Subcutaneous abdominal adipose tissue (tissue), 5 donors: ENCODE measurements at regions not wholly inside any gene's neighbourhood (a gene's known extent, or its start where the extent isn't known, plus 50 kb on each side); places are given as distances from the start of the nearest gene placed in this dataset.
A peak's percentile ranks its signal among the peaks of the same experiment; 100 is the strongest.
"Not testable (repeated sequence)": the region's sequence is repeated elsewhere in the genome, so short reads cannot be mapped to it uniquely, and the experiment has no call there.

Source experiments
- H3K27ac ChIP-seq: one replicate; pipeline ENCODE4 v1.7.0; 2013; ENCODE audit warnings: low read depth, mild to moderate bottlenecking, inconsistent platforms, low read length, moderate library complexity
- H3K27me3 ChIP-seq, 5 donors: one replicate each; pipeline ENCODE4 v1.7.0; 2013; ENCODE audit warnings: low read length in 5 of 5, inconsistent platforms in 1 of 5; ENCODE audit not compliant: control insufficient read depth in 5 of 5, insufficient read depth in 4 of 5
- H3K36me3 ChIP-seq, 5 donors: one replicate each; pipeline ENCODE4 v1.7.0; 2013; ENCODE audit warnings: low read length in 5 of 5; ENCODE audit not compliant: control insufficient read depth in 5 of 5, insufficient read depth in 5 of 5
- H3K4me1 ChIP-seq, 5 donors: one replicate each; pipeline ENCODE4 v1.7.0; 2013; ENCODE audit warnings: low read length in 5 of 5, mild to moderate bottlenecking in 3 of 5, moderate library complexity in 1 of 5; ENCODE audit not compliant: control insufficient read depth in 5 of 5, insufficient read depth in 5 of 5
- H3K4me3 ChIP-seq, 5 donors: one replicate each; pipeline ENCODE4 v1.7.0; 2013; ENCODE audit warnings: low read length in 5 of 5, low read depth in 1 of 5
- H3K9ac ChIP-seq, 5 donors: one replicate each; pipeline ENCODE4 v1.7.0; 2013; ENCODE audit warnings: low read length in 5 of 5, mild to moderate bottlenecking in 4 of 5, moderate library complexity in 3 of 5
- H3K9me3 ChIP-seq, 5 donors: one replicate each; pipeline ENCODE4 v1.7.0; 2013; ENCODE audit warnings: low read length in 5 of 5; ENCODE audit not compliant: control insufficient read depth in 5 of 5
- donor health status: healthy.
- donor health status: healthy.
- donor health status: healthy.
- donor health status: healthy.
- donor health status: healthy.

GRCh38 chr2:6183226-6183625 lies 491.0 kb downstream of the SOX11 start:
- H3K4me3 ChIP-seq, result no peak overlapping the region
- H3K9me3 ChIP-seq, result peaks cover 0 to 8% (median 0%) of the 10 kb centered on the region in 5 donors
- no peaks in the 10 kb centered on the region for H3K27me3 ChIP-seq
- H3K36me3 ChIP-seq, result no peaks in the 10 kb centered on the region
- H3K4me1 ChIP-seq, result peaks cover 0 to 12% (median 0%) of the 10 kb centered on the region in 5 donors
- no peak overlapping the region for H3K9ac ChIP-seq
- no peak overlapping the region for H3K27ac ChIP-seq

DNA sequence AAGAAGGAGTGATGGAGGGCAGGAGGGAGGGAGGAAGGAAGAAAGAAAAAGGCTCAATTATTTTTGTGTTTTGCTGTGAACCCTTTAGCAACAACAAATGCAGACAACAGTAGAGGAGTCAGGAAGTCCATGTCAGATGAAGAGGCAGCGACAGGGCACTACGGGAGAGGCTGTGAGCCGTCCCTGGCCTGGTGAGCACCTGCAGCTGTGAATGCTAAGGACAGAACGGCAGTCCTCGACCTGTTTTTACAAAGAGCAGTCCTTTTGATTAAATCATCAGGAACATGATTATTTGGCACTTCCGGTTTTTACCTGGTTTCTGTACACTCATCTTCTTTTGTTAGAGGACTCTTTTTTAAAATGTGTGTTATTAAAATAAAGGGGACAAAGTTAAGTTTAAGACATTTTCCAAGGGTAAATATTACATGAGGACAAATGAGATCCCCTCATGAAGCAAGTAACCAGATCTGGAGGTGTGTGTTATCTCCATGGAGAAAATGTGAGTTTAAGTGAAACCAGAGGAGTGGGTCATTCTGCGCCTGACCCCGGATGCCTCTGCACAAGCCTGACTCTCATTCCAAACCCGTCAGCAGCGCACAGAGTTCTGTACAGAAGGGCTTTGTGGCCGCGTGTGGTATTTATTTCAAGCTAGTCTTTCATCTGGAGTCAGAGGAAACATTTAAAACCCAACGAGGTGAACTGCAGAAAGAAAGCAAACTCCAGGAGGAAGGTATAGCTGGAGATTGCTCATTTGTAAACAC lies 492.5 kb downstream of the SOX11 start:
- peaks cover 0 to 8% (median 0%) of the 10 kb centered on the region in 5 donors for H3K9me3 ChIP-seq
- no peak overlapping the region for H3K9ac ChIP-seq
- no peak overlapping the region for H3K4me3 ChIP-seq
- H3K4me1 ChIP-seq, result peaks cover 0 to 12% (median 0%) of the 10 kb centered on the region in 5 donors
- H3K27ac ChIP-seq, result no peak overlapping the region
- H3K36me3 ChIP-seq, result no peaks in the 10 kb centered on the region
- no peaks in the 10 kb centered on the region for H3K27me3 ChIP-seq

DNA sequence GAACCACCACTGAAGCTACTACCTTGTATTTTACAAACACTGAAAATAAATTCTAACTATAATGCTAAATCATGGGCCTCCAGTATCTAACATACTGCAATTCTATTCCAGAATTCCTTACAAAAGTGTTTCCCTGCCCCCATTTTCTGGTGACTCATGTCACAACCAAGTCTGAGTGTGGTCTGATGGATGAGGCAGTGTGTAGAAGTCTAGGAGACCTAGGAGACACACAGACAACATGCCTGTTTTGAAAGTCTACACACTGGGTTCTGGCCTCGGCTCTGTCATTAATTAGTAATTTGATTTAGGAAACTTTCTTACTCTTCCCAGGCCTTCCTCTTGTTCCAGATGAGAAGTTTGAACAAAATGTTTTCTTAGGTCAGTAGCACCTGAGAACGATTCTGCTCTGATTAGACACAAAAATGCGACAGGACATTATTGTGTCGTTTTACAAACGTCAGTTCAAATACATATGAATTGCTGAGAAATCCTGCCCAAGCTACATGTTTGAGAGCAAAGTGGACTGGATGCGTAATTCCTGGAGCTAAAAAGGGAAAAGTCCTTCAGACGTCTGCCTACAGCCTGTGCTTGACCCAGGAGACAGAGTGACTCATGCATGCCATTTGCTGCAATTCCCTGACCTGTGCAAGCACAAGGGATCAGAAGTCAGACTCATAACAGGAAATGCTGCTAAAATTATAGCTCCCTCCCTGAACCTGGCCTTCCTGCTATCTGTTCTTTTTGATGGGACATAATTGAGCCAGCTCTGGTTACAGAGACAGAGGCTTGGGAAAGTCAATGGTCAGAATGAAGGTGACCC lies 494.4 kb downstream of the SOX11 start:
- no peak overlapping the region for H3K9ac ChIP-seq
- H3K4me3 ChIP-seq, result no peak overlapping the region
- H3K9me3 ChIP-seq, result peaks cover 0 to 8% (median 0%) of the 10 kb centered on the region in 5 donors
- H3K4me1 ChIP-seq, result peaks cover 0 to 12% (median 0%) of the 10 kb centered on the region in 5 donors
- H3K27ac ChIP-seq, result peak overlapping the region; percentile 51
- H3K27me3 ChIP-seq, result no peaks in the 10 kb centered on the region
- H3K36me3 ChIP-seq, result no peaks in the 10 kb centered on the region

DNA sequence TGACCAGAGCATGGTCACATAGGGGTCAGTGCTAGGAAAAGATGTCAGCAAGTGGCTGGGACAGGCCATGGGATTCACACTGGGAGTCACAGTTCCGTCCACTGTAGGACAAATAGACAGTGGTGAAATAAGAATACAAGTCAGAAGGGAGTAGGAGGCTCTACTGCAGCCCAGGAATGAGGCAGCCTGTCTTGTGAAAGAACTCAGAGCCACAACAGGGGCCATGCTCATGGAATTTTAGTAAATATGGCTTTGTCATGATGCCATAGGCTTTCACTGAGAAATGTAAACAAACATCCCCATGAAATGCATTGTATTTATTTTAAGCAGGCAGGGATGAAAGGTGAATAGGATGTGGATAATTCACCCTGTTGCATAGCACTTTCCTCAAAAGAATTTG lies 504.3 kb downstream of the SOX11 start:
- Histone ChIP-seq H3K27ac (no peak overlapping the region), H3K36me3 (no peaks in the 10 kb centered on the region), H3K27me3 (no peaks in the 10 kb centered on the region), H3K4me3 (no peak overlapping the region), H3K4me1 (no peaks in the 10 kb centered on the region), H3K9ac (no peak overlapping the region), H3K9me3 (peaks cover 2 to 13% (median 4%) of the 10 kb centered on the region in 5 donors)

DNA sequence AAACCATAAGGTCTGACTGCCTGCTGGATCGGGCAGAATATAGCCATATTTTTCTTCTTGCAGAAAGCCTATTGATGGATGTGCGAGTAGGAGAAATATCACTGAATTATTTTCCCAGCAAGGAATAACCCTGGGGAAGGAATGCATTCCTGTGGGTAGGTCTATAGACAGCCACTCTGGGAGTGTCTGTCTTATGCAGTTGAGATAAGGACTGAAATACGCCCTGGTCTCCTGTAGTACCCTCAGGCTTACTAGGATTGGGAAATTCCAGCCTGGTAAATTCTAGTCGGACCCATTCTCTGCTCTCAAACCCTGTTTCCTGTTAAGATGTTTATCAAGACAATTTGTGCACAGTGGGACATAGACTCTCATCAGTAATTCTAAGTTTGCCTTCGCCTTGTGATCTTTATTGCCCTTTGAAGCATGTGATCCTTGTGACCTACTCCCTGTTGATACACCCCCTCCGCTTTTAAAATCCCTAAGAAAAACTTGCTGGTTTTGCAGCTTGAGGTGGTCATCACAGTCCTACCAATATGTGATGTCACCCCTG lies 506.3 kb downstream of the SOX11 start:
- not testable (repeated sequence) for H3K4me1 ChIP-seq, H3K27me3 ChIP-seq, H3K36me3 ChIP-seq, H3K4me3 ChIP-seq, H3K27ac ChIP-seq, H3K9ac ChIP-seq
- H3K9me3 ChIP-seq, result peaks cover 2 to 13% (median 4%) of the 10 kb centered on the region in 5 donors

DNA sequence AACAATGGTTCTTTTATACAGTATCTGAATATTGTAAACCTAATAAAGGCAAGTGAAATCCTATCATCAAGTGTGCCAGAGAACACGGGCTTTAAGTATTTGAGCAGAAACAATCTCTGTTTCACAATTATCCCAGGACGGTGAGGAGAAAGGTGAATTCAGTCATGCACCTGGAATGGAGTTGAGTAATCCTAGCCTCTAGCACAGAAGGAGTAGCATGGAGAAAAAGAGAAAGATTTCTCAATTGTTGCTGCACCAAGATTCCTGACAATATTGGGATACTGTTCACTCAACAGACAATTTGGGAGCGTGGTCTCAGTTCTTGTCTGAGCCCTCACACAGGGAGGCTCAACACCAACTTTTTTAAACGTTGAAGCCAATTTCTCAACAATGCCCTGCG lies 510.6 kb downstream of the SOX11 start:
- Histone ChIP-seq H3K9ac (no peak overlapping the region), H3K4me1 (no peaks in the 10 kb centered on the region), H3K4me3 (no peak overlapping the region), H3K36me3 (no peaks in the 10 kb centered on the region), H3K27ac (no peak overlapping the region), H3K27me3 (no peaks in the 10 kb centered on the region), H3K9me3 (peaks cover 2 to 13% (median 5%) of the 10 kb centered on the region in 5 donors)

GRCh38 chr2:6203291-6203959 lies 511.2 kb downstream of the SOX11 start:
- Histone ChIP-seq H3K9ac (no peak overlapping the region), H3K9me3 (peaks cover 2 to 9% (median 4%) of the 10 kb centered on the region in 5 donors), H3K36me3 (no peaks in the 10 kb centered on the region), H3K4me3 (no peak overlapping the region), H3K4me1 (no peaks in the 10 kb centered on the region), H3K27ac (no peak overlapping the region), H3K27me3 (no peaks in the 10 kb centered on the region)

DNA sequence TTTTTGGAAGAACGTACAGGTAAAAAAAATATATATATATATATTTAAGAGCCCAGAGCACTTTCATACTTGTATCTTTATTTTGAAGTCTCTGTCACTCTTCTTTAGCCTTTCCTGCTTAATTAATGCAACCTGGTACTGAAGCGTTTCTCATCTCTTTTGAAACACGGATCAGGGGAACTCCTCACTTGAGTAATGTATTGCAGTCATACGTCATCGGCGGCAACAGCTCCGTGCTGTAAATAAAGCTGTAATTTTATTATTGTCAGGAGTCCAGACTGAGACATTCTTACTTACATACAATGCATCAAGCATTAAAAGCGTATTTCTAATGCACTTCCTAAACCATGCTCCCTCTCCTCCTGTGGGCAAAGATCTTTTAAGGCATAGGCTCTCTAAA lies 514.7 kb downstream of the SOX11 start:
- H3K9me3 ChIP-seq, result peaks cover 0 to 5% (median 0%) of the 10 kb centered on the region in 5 donors
- H3K4me3 ChIP-seq, result no peak overlapping the region
- no peaks in the 10 kb centered on the region for H3K36me3 ChIP-seq
- H3K4me1 ChIP-seq, result no peaks in the 10 kb centered on the region
- no peak overlapping the region for H3K9ac ChIP-seq
- H3K27ac ChIP-seq, result no peak overlapping the region
- H3K27me3 ChIP-seq, result no peaks in the 10 kb centered on the region

- H3K36me3 ChIP-seq, result no peaks in the 10 kb centered on the region
- H3K9ac ChIP-seq, result no peak overlapping the region
- H3K4me3 ChIP-seq, result no peak overlapping the region
- no peak overlapping the region for H3K27ac ChIP-seq
- peaks cover 0 to 5% (median 0%) of the 10 kb centered on the region in 5 donors for H3K9me3 ChIP-seq
- no peaks in the 10 kb centered on the region for H3K27me3 ChIP-seq
- H3K4me1 ChIP-seq, result peaks cover 0 to 3% (median 0%) of the 10 kb centered on the region in 5 donors
Measured at GRCh38 chr2:6211236-6211635, 519.1 kb downstream of the SOX11 start.
